ENCODE measurements at regions not wholly inside any gene's neighbourhood (a gene's known extent, or its start where the extent isn't known, plus 50 kb on each side); places are given as distances from the start of the nearest gene placed in this dataset.

DNA sequence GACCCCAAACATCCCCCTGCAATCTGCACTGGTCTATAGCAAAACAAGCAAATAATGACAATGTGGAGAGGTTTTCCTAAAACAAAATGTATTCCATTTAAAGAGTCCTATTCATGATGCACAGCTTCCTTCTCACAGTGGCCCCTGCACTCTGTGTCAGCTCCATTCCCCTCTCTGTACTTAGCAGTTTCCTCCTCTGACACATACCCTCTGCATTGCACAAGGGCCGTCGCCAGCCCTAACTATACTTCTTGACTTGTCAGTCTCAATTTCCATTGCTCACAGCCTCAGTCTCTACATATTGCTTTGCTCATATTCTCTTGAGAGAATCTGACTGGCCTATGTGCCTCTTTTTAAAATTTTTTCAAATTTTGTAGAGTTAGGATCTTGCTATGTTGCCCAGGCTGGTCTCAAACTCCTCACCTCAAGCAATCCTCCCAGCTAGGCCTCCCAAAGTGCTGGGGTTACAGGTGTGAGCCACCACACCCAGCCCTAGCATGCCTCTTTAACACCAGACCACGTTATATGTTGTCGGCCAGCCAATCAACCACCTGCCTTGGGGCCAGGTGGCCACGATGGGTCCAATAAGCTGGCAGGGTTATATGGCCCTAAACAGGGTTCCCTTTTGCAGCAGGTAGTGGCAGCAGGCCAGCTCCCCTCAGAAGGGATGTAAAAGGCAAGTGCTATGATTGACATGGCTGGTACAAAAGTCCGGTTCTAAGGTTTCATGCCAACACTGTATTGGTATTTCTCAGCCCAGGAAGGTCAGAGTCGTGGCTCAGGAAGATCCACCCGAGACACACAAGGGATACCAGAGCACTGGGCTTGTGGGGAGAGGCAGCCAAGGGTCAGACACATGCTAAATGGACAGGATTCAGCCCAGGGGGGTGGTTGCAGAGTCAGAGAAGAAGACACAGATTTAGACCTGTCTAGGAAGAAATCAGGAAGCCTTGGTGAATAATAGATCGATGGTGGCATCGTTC lies 59.0 kb upstream of the SMAD3 start:
- DNase-seq = no peak

DNA sequence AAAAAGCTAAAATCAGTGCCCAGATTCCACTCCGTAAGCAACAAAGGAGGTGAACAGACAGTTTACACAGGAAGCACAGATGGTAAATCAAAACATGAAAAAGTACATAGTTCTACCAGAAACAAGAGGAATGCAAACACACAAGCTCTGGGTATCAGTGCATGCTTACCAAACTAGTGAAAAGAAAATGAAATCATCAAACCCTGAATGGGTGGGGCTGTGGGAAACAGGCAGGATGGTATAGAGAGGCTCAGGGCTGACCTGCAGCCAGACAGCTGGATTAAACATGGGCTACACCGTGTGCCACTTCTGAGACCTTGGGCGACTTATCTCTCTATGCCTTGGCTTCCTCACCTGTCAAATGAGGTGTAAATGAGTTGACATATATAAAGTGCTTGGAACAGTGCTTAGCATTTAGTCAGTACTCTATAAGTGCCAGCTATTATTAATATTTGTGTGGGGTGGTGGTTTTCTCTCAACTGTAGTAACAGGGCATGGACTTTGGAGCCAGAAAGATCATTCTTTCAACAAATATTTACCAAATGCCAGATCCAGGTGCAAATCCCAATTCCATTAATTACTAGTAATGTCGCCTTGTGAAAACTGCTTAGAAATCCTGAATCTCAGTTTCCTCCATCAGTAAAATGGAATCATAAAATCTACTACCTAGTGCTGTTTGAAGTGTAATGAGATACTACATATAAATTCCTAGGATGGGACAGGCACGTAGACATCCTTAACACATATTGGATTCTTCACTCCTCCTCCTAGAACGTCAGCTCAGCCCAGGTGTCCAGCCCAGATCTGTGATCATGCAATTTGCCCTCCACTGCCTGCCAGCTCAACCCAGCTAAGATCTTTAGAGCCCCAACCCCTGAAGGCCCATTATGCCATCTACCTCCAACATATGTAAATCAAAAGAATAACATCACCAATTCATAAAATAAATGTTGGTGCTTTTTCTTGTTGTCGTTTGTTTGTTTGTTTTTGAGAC lies 55.5 kb upstream of the SMAD3 start:
- DNase-seq = no peak

DNA sequence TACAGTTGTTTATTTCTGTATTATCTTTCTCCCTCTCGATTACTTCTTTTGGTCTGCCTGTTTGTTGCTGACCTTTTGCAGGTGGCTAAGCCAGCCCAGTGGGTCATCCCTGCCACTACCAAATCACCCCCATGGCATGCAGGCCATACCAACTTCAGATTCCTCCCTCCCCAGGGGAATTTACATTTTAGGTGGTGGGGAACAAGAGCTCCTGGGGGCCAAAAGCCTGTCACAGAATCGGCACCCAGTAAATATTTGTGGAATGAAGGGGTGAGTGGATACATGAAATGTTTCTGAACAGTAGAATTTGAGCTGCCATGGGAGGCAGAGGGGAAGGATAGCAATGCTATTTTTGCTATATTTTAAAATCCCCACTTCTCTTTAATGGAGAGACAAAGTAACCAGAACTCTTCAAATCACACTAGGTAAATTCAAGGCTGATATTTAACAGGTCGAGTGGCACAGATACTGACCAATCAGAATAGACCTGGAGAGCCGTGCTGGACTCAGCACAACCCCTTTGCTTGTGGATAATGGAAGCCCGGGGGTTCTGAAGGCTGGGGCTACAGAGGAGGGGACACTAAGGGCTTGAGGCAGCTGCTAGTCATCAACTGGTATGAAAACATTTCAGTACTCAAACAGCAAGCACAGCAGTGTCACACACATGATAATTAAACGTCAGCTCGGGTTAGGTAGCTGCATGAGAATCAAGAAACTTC lies 54.3 kb upstream of the SMAD3 start:
- no peak for DNase-seq

DNA sequence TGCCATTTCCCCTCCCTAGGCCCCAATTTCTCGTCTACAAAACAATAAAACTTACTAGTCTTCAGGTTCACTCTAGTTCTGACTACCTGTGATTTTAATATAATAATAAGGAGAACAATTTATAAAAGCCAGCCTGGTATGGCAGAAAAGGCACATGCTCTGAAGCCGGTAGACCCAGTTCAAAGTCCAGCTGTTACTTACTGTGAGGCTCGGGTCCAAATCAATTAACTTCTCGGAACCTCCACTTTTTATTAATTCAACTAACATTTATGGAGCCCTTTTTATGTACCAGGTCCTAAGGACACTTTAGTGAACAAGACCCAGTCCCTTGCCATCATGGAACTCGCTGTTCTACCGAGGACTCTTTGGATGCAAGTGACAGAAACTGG lies 53.8 kb upstream of the SMAD3 start:
- no peak for DNase-seq

DNA sequence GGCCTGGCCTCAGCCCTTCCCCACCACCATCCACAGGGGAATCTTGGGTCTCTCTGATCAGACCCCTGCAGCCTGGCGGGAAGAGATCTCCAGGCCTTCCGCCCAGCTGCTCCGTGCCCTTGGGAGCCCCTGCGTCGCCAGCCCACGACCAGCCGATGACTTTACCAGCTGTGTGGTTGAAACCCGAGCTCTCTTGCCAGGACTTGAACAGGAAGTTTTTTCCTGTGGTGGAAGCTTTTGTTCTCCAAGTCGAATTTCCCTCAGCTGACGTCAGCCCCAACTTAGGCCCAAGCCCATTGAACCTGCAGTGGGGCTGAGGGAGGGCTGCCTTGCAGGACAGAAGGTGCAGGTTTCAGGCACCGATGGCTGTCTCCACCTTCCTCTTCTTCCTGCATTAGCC lies 51.7 kb upstream of the SMAD3 start:
- no peak for DNase-seq
